Loucy (cell line): ENCODE measurements at regions not wholly inside any gene's neighbourhood (a gene's known extent, or its start where the extent isn't known, plus 50 kb on each side); places are given as distances from the start of the nearest gene placed in this dataset.

Source experiments
- H2AFZ ChIP-seq: fragments of 200-600 bp; sonication (generic); 2 replicates; pipeline ENCODE4 v1.6.0; 2016; ENCODE audit warnings: antibody characterized with exemption, mild to moderate bottlenecking, low read length, moderate library complexity
- H3F3A ChIP-seq: fragments of 200-600 bp; 2 replicates; pipeline ENCODE4 v1.6.0; 2016; ENCODE audit warnings: antibody characterized with exemption, low read depth, mild to moderate bottlenecking
- H3K27me3 ChIP-seq: fragments of 200-600 bp; sonication (generic); 2 replicates; pipeline ENCODE4 v1.6.1; 2014; ENCODE audit warnings: low read length, mild to moderate bottlenecking; ENCODE audit not compliant: insufficient read depth, poor library complexity, severe bottlenecking
- H3K36me3 ChIP-seq: fragments of 200-600 bp; sonication (generic); 2 replicates; pipeline ENCODE4 v1.6.1; 2016; ENCODE audit warnings: low read length; ENCODE audit not compliant: insufficient read depth
- H3K4me1 ChIP-seq: fragments of 200-600 bp; sonication (generic); 2 replicates; pipeline ENCODE4 v1.5.1; 2014; ENCODE audit warnings: low read length, mild to moderate bottlenecking; ENCODE audit not compliant: insufficient read depth, poor library complexity, severe bottlenecking
- H3K4me2 ChIP-seq: fragments of 200-600 bp; sonication (generic); 2 replicates; pipeline ENCODE4 v1.6.0; 2014; ENCODE audit warnings: antibody characterized with exemption, low read length, low read depth, mild to moderate bottlenecking; ENCODE audit not compliant: poor library complexity, severe bottlenecking
- H3K4me3 ChIP-seq: fragments of 200-600 bp; sonication (generic); 2 replicates; pipeline ENCODE4 v1.5.1; 2014; ENCODE audit warnings: low read length, mild to moderate bottlenecking, mixed read lengths; ENCODE audit not compliant: poor library complexity, severe bottlenecking
- H3K79me2 ChIP-seq: fragments of 200-600 bp; sonication (generic); 2 replicates; pipeline ENCODE4 v1.6.1; 2014; ENCODE audit warnings: low read length; ENCODE audit not compliant: insufficient read depth
- H3K9ac ChIP-seq: fragments of 200-600 bp; sonication (generic); 2 replicates; pipeline ENCODE4 v1.6.0; 2014; ENCODE audit warnings: mild to moderate bottlenecking, low read depth, low read length, moderate library complexity; ENCODE audit not compliant: poor library complexity, severe bottlenecking
- H3K9me2 ChIP-seq: fragments of 200-600 bp; sonication (generic); replicated peaks from 2 replicates; pipeline ENCODE4 v1.6.1; 2016; ENCODE audit warnings: low read depth, low read length, mixed read lengths
- H3K9me3 ChIP-seq: fragments of 200-600 bp; sonication (generic); 2 replicates; pipeline ENCODE4 v1.6.1; 2014; ENCODE audit warnings: mild to moderate bottlenecking, antibody characterized with exemption, low read length, low read depth; ENCODE audit not compliant: insufficient read depth
- H4K20me1 ChIP-seq: fragments of 200-600 bp; sonication (generic); 2 replicates; pipeline ENCODE4 v1.6.0; 2014; ENCODE audit warnings: antibody characterized with exemption, low read length, mild to moderate bottlenecking; ENCODE audit not compliant: insufficient read depth, poor library complexity, severe bottlenecking
- CTCF ChIP-seq: fragments of 200-600 bp; sonication (generic); conservative IDR thresholded peaks from 2 replicates; pipeline ENCODE4 v1.5.1; 2014; ENCODE audit warnings: mild to moderate bottlenecking, antibody characterized with exemption, low read length
- EZH2phosphoT487 ChIP-seq: fragments of 200-600 bp; IDR thresholded peaks from 2 replicates; pipeline ENCODE4 v1.6.1; 2018; ENCODE audit warnings: antibody characterized with exemption, mild to moderate bottlenecking, moderate library complexity, borderline replicate concordance

- Histone ChIP-seq H3K27me3 (no peaks in the 10 kb centered on the region), H4K20me1 (no peaks in the 10 kb centered on the region), H3K9me3 (no peaks in the 10 kb centered on the region), H2AFZ (no peak overlapping the region), H3K9ac (no peak overlapping the region), H3K4me3 (no peak overlapping the region), H3K4me2 (no peak overlapping the region), H3F3A (no peaks in the 10 kb centered on the region), H3K9me2 (no peaks in the 10 kb centered on the region), H3K36me3 (no peaks in the 10 kb centered on the region), H3K79me2 (no peaks in the 10 kb centered on the region), H3K4me1 (no peaks in the 10 kb centered on the region)
- no peak for TF ChIP-seq CTCF
- no peak for TF ChIP-seq EZH2phosphoT487
Measured at GRCh38 chr10:44662051-44662450, 249.1 kb upstream of the TMEM72 start.

- H4K20me1 ChIP-seq = no peaks in the 10 kb centered on the region
- no peaks in the 10 kb centered on the region for H3K79me2 ChIP-seq
- H3K9me3 ChIP-seq = no peaks in the 10 kb centered on the region; the same call in 1 of the 2 replicates
- H3K4me2 ChIP-seq = no peak overlapping the region
- H3K9me2 ChIP-seq = no peaks in the 10 kb centered on the region
- no peaks in the 10 kb centered on the region for H3F3A ChIP-seq
- H3K36me3 ChIP-seq = no peaks in the 10 kb centered on the region
- H2AFZ ChIP-seq = no peak overlapping the region
- no peaks in the 10 kb centered on the region for H3K4me1 ChIP-seq
- no peaks in the 10 kb centered on the region for H3K27me3 ChIP-seq
- no peak overlapping the region for H3K4me3 ChIP-seq
- H3K9ac ChIP-seq = no peak overlapping the region
- no peak for TF ChIP-seq CTCF
- no peak for TF ChIP-seq EZH2phosphoT487
Measured at GRCh38 chr10:44668336-44668735, 242.8 kb upstream of the TMEM72 start.

- Histone ChIP-seq H3K9ac (no peak overlapping the region), H3F3A (no peaks in the 10 kb centered on the region)
- TF ChIP-seq CTCF (no peak), EZH2phosphoT487 (no peak)
Measured at GRCh38 chr10:44671319-44671718, 239.8 kb upstream of the TMEM72 start.

More at GRCh38 chr10:44671319-44671718, 239.8 kb upstream of the TMEM72 start:
- H3K4me2 ChIP-seq = no peak overlapping the region
- no peaks in the 10 kb centered on the region for H3K9me2 ChIP-seq
- H3K79me2 ChIP-seq = no peaks in the 10 kb centered on the region
- no peak overlapping the region for H2AFZ ChIP-seq
- no peaks in the 10 kb centered on the region for H3K36me3 ChIP-seq
- H3K27me3 ChIP-seq = no peaks in the 10 kb centered on the region
- H3K4me3 ChIP-seq = no peak overlapping the region
- H3K4me1 ChIP-seq = no peaks in the 10 kb centered on the region
- no peaks in the 10 kb centered on the region; the same call in 1 of the 2 replicates for H3K9me3 ChIP-seq
- H4K20me1 ChIP-seq = no peaks in the 10 kb centered on the region
